ENCODE measurements at regions not wholly inside any gene's neighbourhood (a gene's known extent, or its start where the extent isn't known, plus 50 kb on each side); places are given as distances from the start of the nearest gene placed in this dataset.

GRCh38 chr1:60950224-60951063 lies 131.9 kb upstream of the NFIA start:
- TF ChIP-seq SRF (IDR thresholded peaks at IDR 0.05; ENCODE audit: low read depth) (no peak), SP1 (IDR thresholded peaks at IDR 0.05; ENCODE audit: low read depth) (no peak), ZFX (IDR thresholded peaks at IDR 0.05) (no peak), CTCF (IDR thresholded peaks at IDR 0.05 in 2 of 3, conservative IDR thresholded peaks at IDR 0.05 in 1 of 3; ENCODE audit: borderline replicate concordance in 1 of 3, insufficient read depth in 1 of 3, low read depth in 2 of 3, low read length in 2 of 3) (no peak), POLR2A (IDR thresholded peaks at IDR 0.05; ENCODE audit: borderline replicate concordance, extremely low read depth, insufficient read depth, insufficient read length) (no peak), ZNF274 (IDR thresholded peaks at IDR 0.05; ENCODE audit: low read depth, low read length) (no peak), EGR1 (IDR thresholded peaks at IDR 0.05; ENCODE audit: low read depth) (no peak), ZBTB33 (IDR thresholded peaks at IDR 0.05; ENCODE audit: extremely low read depth, insufficient replicate concordance, low read length) (no peak), ELF1 (IDR thresholded peaks at IDR 0.05; ENCODE audit: borderline replicate concordance, low read depth) (no peak), EZH2phosphoT487 (IDR thresholded peaks at IDR 0.05; ENCODE audit: borderline replicate concordance) (no peak), POLR2AphosphoS5 (IDR thresholded peaks at IDR 0.05; ENCODE audit: low read depth, low read length) (no peak), MAX (IDR thresholded peaks at IDR 0.05) (no peak), EZH2 (IDR thresholded peaks at IDR 0.05) (no peak), TCF7L2 (IDR thresholded peaks at IDR 0.05; ENCODE audit: borderline replicate concordance, extremely low read depth, insufficient read depth, insufficient read length) (no peak)

Data from HCT116 (cell line).